GM23248 (cell line): ENCODE measurements at regions not wholly inside any gene's neighbourhood (a gene's known extent, or its start where the extent isn't known, plus 50 kb on each side); places are given as distances from the start of the nearest gene placed in this dataset.

Experiments used
- EZH2 ChIP-seq: fragments of 200-600 bp; sonication (generic); IDR thresholded peaks from 2 replicates; pipeline ENCODE4 v1.6.1; 2018; ENCODE audit warnings: antibody characterized with exemption, mild to moderate bottlenecking; ENCODE audit not compliant: insufficient read depth, poor library complexity, severe bottlenecking
- EZH2phosphoT487 ChIP-seq: fragments of 200-600 bp; sonication (generic); IDR thresholded peaks from 2 replicates; pipeline ENCODE4 v1.6.1; 2018; ENCODE audit warnings: antibody characterized with exemption, moderate library complexity, mild to moderate bottlenecking, low read depth; ENCODE audit not compliant: insufficient read depth

DNA sequence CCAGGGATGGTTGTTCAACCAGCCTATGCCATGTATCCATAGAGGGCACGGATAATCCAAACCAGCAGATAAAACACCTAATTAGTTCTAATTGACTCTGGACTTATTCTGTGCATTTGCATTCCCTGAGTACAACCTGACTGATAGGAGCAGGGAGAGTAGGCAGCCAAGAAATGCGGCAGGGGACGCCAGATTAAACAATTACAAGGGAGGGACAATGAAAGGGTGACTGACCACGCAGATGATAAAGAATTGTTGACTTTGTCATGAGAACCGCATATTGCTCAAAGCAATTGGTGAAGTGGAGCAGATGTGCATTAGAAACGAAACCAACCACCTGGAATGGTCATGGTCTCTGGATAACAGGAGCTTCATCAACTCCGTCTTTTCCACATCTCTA is 369.1 kb upstream of the FRG2C start:
- TF ChIP-seq EZH2: no peak
- no peak for TF ChIP-seq EZH2phosphoT487
